GM12891 (cell line): ENCODE measurements at regions not wholly inside any gene's neighbourhood (a gene's known extent, or its start where the extent isn't known, plus 50 kb on each side); places are given as distances from the start of the nearest gene placed in this dataset.

ENCODE experiments used
- PAX5 ChIP-seq: IDR thresholded peaks from 2 replicates; pipeline ENCODE4 v1.6.1; 2011; ENCODE audit warnings: low read length, moderate library complexity, mild to moderate bottlenecking; ENCODE audit not compliant: insufficient read depth, severe bottlenecking
- POLR2A ChIP-seq: IDR thresholded peaks from 2 replicates; pipeline ENCODE4 v1.6.1; 2011; ENCODE audit warnings: low read depth, low read length, control low read depth
- POLR2AphosphoS5 ChIP-seq: IDR thresholded peaks from 2 replicates; pipeline ENCODE4 v1.6.1; 2011; ENCODE audit warnings: low read depth, low read length, control low read depth
- POU2F2 ChIP-seq: IDR thresholded peaks from 2 replicates; pipeline ENCODE4 v1.6.1; 2011; ENCODE audit warnings: low read depth, mild to moderate bottlenecking, control low read depth, low read length, moderate library complexity
- SPI1 ChIP-seq: IDR thresholded peaks from 2 replicates; pipeline ENCODE4 v1.6.1; 2011; ENCODE audit warnings: low read depth, low read length, control low read depth
- TAF1 ChIP-seq: IDR thresholded peaks from 2 replicates; pipeline ENCODE4 v1.6.1; 2011; ENCODE audit warnings: low read depth, low read length, control low read depth

DNA sequence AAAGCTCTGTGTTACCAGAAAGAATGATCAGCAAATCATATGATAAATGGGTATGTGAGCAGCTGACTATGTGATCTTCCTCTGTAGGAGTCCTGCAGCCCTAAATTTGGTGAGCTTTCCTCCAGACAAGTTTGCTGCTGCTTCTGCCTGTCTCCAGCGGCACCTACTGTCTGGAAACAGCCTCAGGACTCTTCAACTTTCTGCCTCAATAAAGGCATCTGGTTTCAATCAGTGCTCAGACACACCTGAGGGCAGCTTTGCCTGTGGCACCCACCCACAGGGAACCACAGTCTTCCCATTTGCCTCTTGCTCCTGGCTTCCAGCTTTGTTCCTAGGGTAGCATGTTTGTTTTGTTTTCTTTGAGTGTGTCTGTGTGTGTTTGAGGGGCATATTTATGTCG is 727.9 kb upstream of the MAN1A1 start:
- TF ChIP-seq POLR2AphosphoS5, result no peak
- no peak for TF ChIP-seq POLR2A
- TF ChIP-seq TAF1, result no peak
- no peak for TF ChIP-seq SPI1
- TF ChIP-seq POU2F2, result no peak
- no peak for TF ChIP-seq PAX5
